CD8-positive, alpha-beta memory T cell (primary cell): ENCODE measurements at regions not wholly inside any gene's neighbourhood (a gene's known extent, or its start where the extent isn't known, plus 50 kb on each side); places are given as distances from the start of the nearest gene placed in this dataset.
A peak's percentile ranks its signal among the peaks of the same experiment; 100 is the strongest.

Source experiments
- CTCF ChIA-PET: fragments of 350-600 bp; sonication (Branson Sonifier 250); formaldehyde crosslinking; loops from one replicate; lab custom pipeline; 2021; ENCODE audit warnings: antibody characterized with exemption; lab: Charles Lee
- POLR2A ChIA-PET: fragments of 350-600 bp; sonication (Branson Sonifier 250); formaldehyde crosslinking; loops from one replicate; lab custom pipeline; 2021; ENCODE audit warnings: antibody characterized with exemption; lab: Charles Lee
- DNase-seq, 5 donors: peaks; one replicate each; pipeline versions ENCODE4 v3.0.0 to v3.0.0-alpha.2; 2020 to 2022; ENCODE audit warnings: mixed read lengths in 1 of 5
- H3K27ac ChIP-seq: one replicate; pipeline ENCODE4 v1.7.0; 2013; ENCODE audit warnings: low read depth, mild to moderate bottlenecking, low read length, moderate library complexity
- H3K27me3 ChIP-seq: 2 replicates; pipeline ENCODE4 v1.7.0; 2013; ENCODE audit warnings: low read length, mild to moderate bottlenecking; ENCODE audit not compliant: insufficient read depth, poor library complexity, severe bottlenecking
- H3K36me3 ChIP-seq: 2 replicates; pipeline ENCODE4 v1.7.0; 2013; ENCODE audit warnings: mild to moderate bottlenecking, low read length, moderate library complexity; ENCODE audit not compliant: insufficient read depth
- H3K4me1 ChIP-seq: 2 replicates; pipeline ENCODE4 v1.7.0; 2013; ENCODE audit warnings: mild to moderate bottlenecking, low read length, moderate library complexity; ENCODE audit not compliant: insufficient read depth
- H3K4me3 ChIP-seq: 2 replicates; pipeline ENCODE4 v1.7.0; 2013; ENCODE audit warnings: mild to moderate bottlenecking, low read length
- H3K9me3 ChIP-seq: 2 replicates; pipeline ENCODE4 v1.7.0; 2013; ENCODE audit warnings: mild to moderate bottlenecking, low read length
- H3K27ac Mint-ChIP-seq, 8 donors: one replicate each; pipeline ENCODE4 v1.8.0; 2020 to 2021; ENCODE audit warnings: mixed read lengths in 8 of 8, mild to moderate bottlenecking in 6 of 8, inconsistent platforms in 3 of 8, moderate library complexity in 3 of 8
- H3K27me3 Mint-ChIP-seq, 2 donors: one replicate each; pipeline ENCODE4 v1.8.0; 2020 to 2021; ENCODE audit warnings: mixed read lengths in 2 of 2, mild to moderate bottlenecking in 1 of 2, moderate library complexity in 1 of 2
- H3K36me3 Mint-ChIP-seq, 3 donors: one replicate each; pipeline ENCODE4 v1.8.0; 2020 to 2021; ENCODE audit warnings: mixed read lengths in 3 of 3, inconsistent platforms in 1 of 3, mild to moderate bottlenecking in 1 of 3
- H3K4me1 Mint-ChIP-seq, 3 donors: one replicate each; pipeline ENCODE4 v1.8.0; 2020 to 2021; ENCODE audit warnings: mixed read lengths in 3 of 3, inconsistent platforms in 1 of 3, mild to moderate bottlenecking in 1 of 3
- H3K4me3 Mint-ChIP-seq, 7 donors: one replicate each; pipeline ENCODE4 v1.8.0; 2020 to 2021; ENCODE audit warnings: mixed read lengths in 7 of 7, mild to moderate bottlenecking in 6 of 7, moderate library complexity in 4 of 7, inconsistent platforms in 2 of 7
- H3K9me3 Mint-ChIP-seq, 5 donors: one replicate each; pipeline ENCODE4 v1.8.0; 2020 to 2022; ENCODE audit warnings: mixed read lengths in 5 of 5, mild to moderate bottlenecking in 3 of 5, moderate library complexity in 2 of 5, inconsistent platforms in 1 of 5

DNA sequence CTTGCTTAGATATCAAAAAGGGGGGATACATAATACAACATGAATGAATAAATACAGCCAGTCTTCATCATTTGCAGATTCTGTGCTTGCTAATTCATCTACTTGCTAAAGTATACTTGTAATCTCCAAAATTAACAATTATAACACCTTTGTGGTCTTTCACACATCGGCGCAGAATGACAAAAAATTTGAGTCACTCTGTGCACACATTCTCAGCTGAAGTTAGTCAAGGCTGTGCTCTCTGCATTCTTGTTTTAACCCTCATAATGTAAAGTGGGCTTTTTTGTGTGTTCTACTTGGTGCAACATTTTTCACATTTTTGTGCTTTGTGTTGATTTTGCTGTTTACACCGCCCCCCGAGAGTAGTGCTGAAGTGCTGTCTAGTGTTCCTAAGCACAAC lies 65.8 kb upstream of the GPRIN3 start:
- Mint-ChIP-seq H3K9me3 (peaks cover 0 to 2% (median 0%) of the 10 kb centered on the region in 5 donors), H3K4me3 (peak overlapping the region in 2 of 7 donors; percentile 0 to 8), H3K27me3 (peaks cover 0 to 4% of the 10 kb centered on the region in 2 donors), H3K27ac (no peak overlapping the region), H3K4me1 (peaks cover 6 to 7% (median 7%) of the 10 kb centered on the region in 3 donors), H3K36me3 (no peaks in the 10 kb centered on the region)
- H3K4me1 ChIP-seq = peaks cover 5% of the 10 kb centered on the region
- H3K36me3 ChIP-seq = no peaks in the 10 kb centered on the region
- H3K9me3 ChIP-seq = no peaks in the 10 kb centered on the region
- DNase-seq = no peak
- CTCF ChIA-PET = no interaction called here
- H3K4me3 ChIP-seq = no peak overlapping the region
- H3K27ac ChIP-seq = no peak overlapping the region
- POLR2A ChIA-PET = interaction anchor here (0.6 kb wide), 1 partner anchor 20 kb away, joined by 4 read pairs; no protein-coding TSS in a partner anchor
- no peaks in the 10 kb centered on the region for H3K27me3 ChIP-seq

DNA sequence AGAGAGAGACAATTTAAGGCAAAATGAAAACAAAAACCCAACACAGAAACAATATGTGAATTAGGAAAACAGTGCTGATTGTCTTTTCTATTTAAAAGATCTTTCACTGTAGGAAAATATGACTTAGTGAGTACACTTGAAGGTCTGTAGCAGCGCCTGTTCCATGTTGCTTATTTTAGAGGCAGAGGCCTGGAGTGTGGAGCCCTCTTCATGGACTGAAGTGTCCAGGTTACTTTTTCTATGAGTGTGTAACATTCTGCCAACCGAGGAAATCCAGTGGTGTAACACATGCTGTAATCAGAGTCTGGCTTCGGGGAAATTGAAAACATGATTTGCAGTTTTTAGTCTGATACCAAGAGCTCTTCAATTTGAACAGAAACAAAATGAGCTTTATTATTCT lies 64.0 kb upstream of the GPRIN3 start:
- Mint-ChIP-seq H3K36me3 (no peaks in the 10 kb centered on the region), H3K27me3 (peaks cover 0 to 4% of the 10 kb centered on the region in 2 donors), H3K4me1 (peaks cover 6 to 15% (median 7%) of the 10 kb centered on the region in 3 donors), H3K4me3 (no peak overlapping the region), H3K9me3 (no peaks in the 10 kb centered on the region), H3K27ac (no peak overlapping the region)
- CTCF ChIA-PET = no interaction called here
- no peaks in the 10 kb centered on the region for H3K27me3 ChIP-seq
- H3K36me3 ChIP-seq = no peaks in the 10 kb centered on the region
- peaks cover 5% of the 10 kb centered on the region for H3K4me1 ChIP-seq
- no peaks in the 10 kb centered on the region for H3K9me3 ChIP-seq
- no peak for DNase-seq
- POLR2A ChIA-PET = no interaction called here
- no peak overlapping the region for H3K4me3 ChIP-seq
- no peak overlapping the region for H3K27ac ChIP-seq

DNA sequence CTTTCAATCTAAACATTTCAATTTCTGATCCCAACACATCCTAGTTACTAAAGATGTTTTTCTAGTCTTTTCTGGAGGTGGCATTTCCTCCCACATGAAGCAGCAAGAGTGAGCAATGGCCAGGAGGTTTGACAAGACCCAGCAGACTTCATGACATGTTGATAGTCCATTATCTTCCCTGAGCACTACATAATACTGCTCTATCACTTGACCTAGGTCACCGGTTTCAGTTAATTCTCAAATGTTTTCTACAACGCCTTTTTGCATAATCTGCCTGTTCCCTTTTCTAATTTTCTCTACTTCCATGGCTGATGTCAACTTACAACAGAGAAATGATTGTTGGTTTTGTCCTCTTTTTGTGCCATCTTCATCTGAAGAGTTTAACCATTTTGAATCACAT lies 62.0 kb upstream of the GPRIN3 start:
- H3K36me3 Mint-ChIP-seq = no peaks in the 10 kb centered on the region
- POLR2A ChIA-PET = no interaction called here

DNA sequence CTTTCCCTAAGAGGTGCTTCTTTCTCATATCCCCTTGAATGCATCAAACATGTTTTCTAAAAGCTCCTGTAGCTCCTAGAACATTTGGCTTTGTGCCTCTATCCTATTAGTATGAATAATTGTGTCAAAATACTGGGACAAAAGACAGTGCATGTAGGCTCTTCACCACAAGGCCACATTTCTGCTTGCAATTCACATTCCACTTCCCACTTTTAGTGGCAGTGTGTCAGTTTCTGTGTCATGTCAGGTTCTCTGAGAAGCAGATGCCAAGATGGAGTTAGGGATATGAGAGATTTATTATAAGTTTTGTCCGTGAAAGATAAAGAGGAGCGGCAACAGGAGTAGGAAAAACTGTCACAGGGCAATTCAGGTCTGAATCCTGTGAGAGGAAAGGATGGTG lies 61.3 kb upstream of the GPRIN3 start:
- H3K4me3 Mint-ChIP-seq = no peak overlapping the region
- no peak overlapping the region for H3K4me3 ChIP-seq
- H3K36me3 ChIP-seq = no peaks in the 10 kb centered on the region
- no peaks in the 10 kb centered on the region for H3K27me3 ChIP-seq
- no peak overlapping the region for H3K27ac ChIP-seq
- H3K36me3 Mint-ChIP-seq = no peaks in the 10 kb centered on the region
- no peak for DNase-seq
- CTCF ChIA-PET = no interaction called here
- no peak overlapping the region for H3K27ac Mint-ChIP-seq
- peaks cover 2 to 4% of the 10 kb centered on the region in 2 donors for H3K27me3 Mint-ChIP-seq
- H3K9me3 ChIP-seq = no peaks in the 10 kb centered on the region
- POLR2A ChIA-PET = no interaction called here
- peaks cover 6 to 18% (median 7%) of the 10 kb centered on the region in 3 donors for H3K4me1 Mint-ChIP-seq
- peaks cover 5% of the 10 kb centered on the region for H3K4me1 ChIP-seq
- H3K9me3 Mint-ChIP-seq = no peaks in the 10 kb centered on the region

More for the DNA sequence above, 62.0 kb upstream of the GPRIN3 start:
- CTCF ChIA-PET = no interaction called here
- Mint-ChIP-seq H3K27me3 (peaks cover 0 to 4% of the 10 kb centered on the region in 2 donors), H3K4me1 (peaks cover 6 to 18% (median 7%) of the 10 kb centered on the region in 3 donors), H3K4me3 (no peak overlapping the region), H3K9me3 (no peaks in the 10 kb centered on the region), H3K27ac (no peak overlapping the region)
- no peak overlapping the region for H3K27ac ChIP-seq
- no peaks in the 10 kb centered on the region for H3K27me3 ChIP-seq
- H3K4me3 ChIP-seq = no peak overlapping the region
- H3K36me3 ChIP-seq = no peaks in the 10 kb centered on the region
- no peaks in the 10 kb centered on the region for H3K9me3 ChIP-seq
- peaks cover 5% of the 10 kb centered on the region for H3K4me1 ChIP-seq
- DNase-seq = no peak

DNA sequence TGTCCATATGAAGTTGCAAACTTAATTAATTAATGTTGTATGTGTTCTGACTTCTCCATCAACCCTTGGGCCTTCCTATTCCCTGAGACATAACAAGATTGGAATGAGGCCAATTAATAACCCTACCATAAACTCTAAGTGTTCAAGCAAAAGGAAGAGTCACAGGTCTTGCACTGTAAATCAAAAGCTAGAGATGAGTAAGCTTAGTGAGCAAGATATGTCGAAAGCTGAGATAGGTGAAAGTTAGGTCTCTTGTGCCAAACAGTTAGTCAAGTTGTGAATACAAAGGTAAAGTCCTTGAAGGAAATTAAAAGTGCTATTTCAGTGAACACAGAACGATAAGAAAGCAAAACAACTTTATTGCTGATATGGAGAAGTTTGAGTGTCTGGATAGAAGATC lies 58.2 kb upstream of the GPRIN3 start:
- peaks cover 3 to 4% of the 10 kb centered on the region in 2 donors for H3K27me3 Mint-ChIP-seq
- Histone ChIP-seq H3K36me3 (no peaks in the 10 kb centered on the region), H3K4me3 (no peak overlapping the region), H3K9me3 (no peaks in the 10 kb centered on the region), H3K27me3 (no peaks in the 10 kb centered on the region), H3K4me1 (no peaks in the 10 kb centered on the region), H3K27ac (no peak overlapping the region)
- DNase-seq = no peak
- peaks cover 0 to 11% (median 0%) of the 10 kb centered on the region in 3 donors for H3K4me1 Mint-ChIP-seq
- ChIA-PET CTCF (no interaction called here), POLR2A (no interaction called here)
- no peaks in the 10 kb centered on the region for H3K9me3 Mint-ChIP-seq
- H3K27ac Mint-ChIP-seq = no peak overlapping the region
- no peak overlapping the region for H3K4me3 Mint-ChIP-seq
- peaks cover 0 to 11% (median 0%) of the 10 kb centered on the region in 3 donors for H3K36me3 Mint-ChIP-seq

DNA sequence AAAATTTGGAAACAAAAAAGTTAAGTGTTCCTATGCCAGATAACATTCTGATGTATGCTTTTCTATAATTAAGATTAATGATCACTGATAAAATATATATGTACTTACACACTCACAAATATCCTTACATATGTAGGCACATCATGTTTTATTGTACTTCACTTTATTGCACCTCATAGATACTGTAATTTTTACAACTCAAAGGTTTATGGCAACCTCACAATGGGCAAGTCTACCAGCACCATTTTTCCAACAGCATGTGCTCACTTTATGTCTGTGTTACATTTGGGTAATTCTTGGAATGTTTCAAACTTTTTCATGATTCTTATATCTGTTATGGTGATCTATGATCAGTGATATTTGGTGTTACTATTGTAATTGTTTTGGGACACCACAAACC lies 57.8 kb upstream of the GPRIN3 start:
- H3K27me3 Mint-ChIP-seq = peaks cover 3 to 4% of the 10 kb centered on the region in 2 donors
- Histone ChIP-seq H3K27ac (no peak overlapping the region), H3K4me1 (no peaks in the 10 kb centered on the region), H3K9me3 (no peaks in the 10 kb centered on the region), H3K4me3 (no peak overlapping the region), H3K36me3 (no peaks in the 10 kb centered on the region), H3K27me3 (no peaks in the 10 kb centered on the region)
- CTCF ChIA-PET = no interaction called here
- DNase-seq = no peak
- POLR2A ChIA-PET = no interaction called here
- H3K27ac Mint-ChIP-seq = no peak overlapping the region
- no peak overlapping the region for H3K4me3 Mint-ChIP-seq
- H3K9me3 Mint-ChIP-seq = no peaks in the 10 kb centered on the region
- peaks cover 0 to 11% (median 0%) of the 10 kb centered on the region in 3 donors for H3K36me3 Mint-ChIP-seq
- H3K4me1 Mint-ChIP-seq = peaks cover 0 to 11% (median 0%) of the 10 kb centered on the region in 3 donors

DNA sequence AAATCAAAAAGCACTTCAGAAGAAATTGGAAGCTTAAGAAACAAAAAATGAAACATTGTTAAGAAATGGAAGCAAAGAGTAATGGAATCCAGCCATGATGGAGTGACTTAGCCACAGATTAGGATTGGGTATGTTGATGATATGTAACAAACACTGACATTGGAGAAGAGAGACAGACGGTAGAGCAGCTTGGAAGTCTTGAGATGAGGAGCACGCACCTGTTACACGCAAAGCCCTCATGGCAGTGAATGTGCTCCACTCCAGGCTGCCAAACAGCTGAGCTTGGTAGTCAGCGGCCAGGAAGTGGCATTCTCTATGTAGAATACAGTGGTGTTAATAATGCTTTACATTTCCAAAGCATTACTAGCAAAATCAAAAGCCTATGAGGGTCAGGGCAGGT lies 56.9 kb upstream of the GPRIN3 start:
- Mint-ChIP-seq H3K4me1 (peaks cover 0 to 11% (median 0%) of the 10 kb centered on the region in 3 donors), H3K4me3 (no peak overlapping the region), H3K27me3 (peaks cover 3 to 8% of the 10 kb centered on the region in 2 donors), H3K9me3 (no peaks in the 10 kb centered on the region), H3K36me3 (peaks cover 0 to 11% (median 0%) of the 10 kb centered on the region in 3 donors), H3K27ac (no peak overlapping the region)
- no peak for DNase-seq
- Histone ChIP-seq H3K27ac (no peak overlapping the region), H3K4me1 (no peaks in the 10 kb centered on the region), H3K27me3 (no peaks in the 10 kb centered on the region), H3K9me3 (no peaks in the 10 kb centered on the region), H3K4me3 (no peak overlapping the region), H3K36me3 (no peaks in the 10 kb centered on the region)
- POLR2A ChIA-PET = no interaction called here
- CTCF ChIA-PET = no interaction called here

DNA sequence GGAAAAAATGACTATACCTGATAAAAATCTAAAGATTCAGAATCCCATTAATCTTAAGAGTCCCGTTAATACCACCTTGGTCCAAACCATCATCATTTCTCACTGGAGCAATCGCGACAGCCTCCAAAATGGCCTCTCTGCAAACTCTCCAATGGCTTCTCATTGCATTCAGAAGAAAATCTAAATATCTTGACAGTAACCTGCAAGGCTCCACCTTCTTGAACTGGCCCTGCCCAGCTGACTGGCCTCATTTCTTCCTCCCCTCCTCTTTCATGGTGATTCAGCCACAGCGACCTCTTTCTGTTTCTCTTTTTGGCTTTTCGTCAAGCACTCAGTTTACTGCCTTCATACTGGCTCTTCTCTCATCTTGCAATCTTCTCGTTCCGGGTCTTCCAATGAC lies 56.2 kb upstream of the GPRIN3 start:
- Mint-ChIP-seq H3K27ac (no peak overlapping the region), H3K4me1 (peaks cover 0 to 11% (median 0%) of the 10 kb centered on the region in 3 donors), H3K36me3 (peaks cover 0 to 11% (median 0%) of the 10 kb centered on the region in 3 donors), H3K9me3 (no peaks in the 10 kb centered on the region), H3K4me3 (no peak overlapping the region), H3K27me3 (peaks cover 3 to 8% of the 10 kb centered on the region in 2 donors)
- Histone ChIP-seq H3K4me3 (no peak overlapping the region), H3K9me3 (no peaks in the 10 kb centered on the region), H3K4me1 (no peaks in the 10 kb centered on the region), H3K27me3 (no peaks in the 10 kb centered on the region), H3K36me3 (no peaks in the 10 kb centered on the region), H3K27ac (no peak overlapping the region)
- CTCF ChIA-PET = no interaction called here
- POLR2A ChIA-PET = no interaction called here
- no peak for DNase-seq
